Trophoblast cell (in vitro differentiated cells and primary cell): ENCODE measurements at regions not wholly inside any gene's neighbourhood (a gene's known extent, or its start where the extent isn't known, plus 50 kb on each side); places are given as distances from the start of the nearest gene placed in this dataset.

Source experiments
- DNase-seq, 2 donors: peaks; one replicate each; pipeline ENCODE4 v3.0.0-alpha.2; 2016
- H2AFZ ChIP-seq: 2 replicates; pipeline ENCODE4 v1.6.1; 2013; ENCODE audit warnings: low read length, moderate library complexity, mild to moderate bottlenecking; ENCODE audit not compliant: insufficient read depth, poor library complexity
- H2AK5ac ChIP-seq: 2 replicates; pipeline ENCODE4 v1.6.1; 2013; ENCODE audit warnings: mild to moderate bottlenecking, low read length
- H2BK120ac ChIP-seq: 2 replicates; pipeline ENCODE4 v1.6.1; 2013; ENCODE audit warnings: low read length, mild to moderate bottlenecking, moderate library complexity; ENCODE audit not compliant: insufficient read depth, poor library complexity
- H2BK12ac ChIP-seq: 2 replicates; pipeline ENCODE4 v1.6.1; 2013; ENCODE audit warnings: mild to moderate bottlenecking, low read length, moderate library complexity
- H2BK5ac ChIP-seq: 2 replicates; pipeline ENCODE4 v1.6.1; 2013; ENCODE audit warnings: low read length, low read depth, moderate library complexity, mild to moderate bottlenecking; ENCODE audit not compliant: poor library complexity
- H3K14ac ChIP-seq: 2 replicates; pipeline ENCODE4 v1.6.1; 2013; ENCODE audit warnings: mild to moderate bottlenecking, low read length
- H3K18ac ChIP-seq: 2 replicates; pipeline ENCODE4 v1.6.1; 2013; ENCODE audit warnings: mild to moderate bottlenecking, low read length
- H3K23ac ChIP-seq: 2 replicates; pipeline ENCODE4 v1.6.1; 2013; ENCODE audit warnings: low read length
- H3K27ac ChIP-seq: 2 replicates; pipeline ENCODE4 v1.5.1; 2013; ENCODE audit warnings: low read depth, mild to moderate bottlenecking, inconsistent platforms, low read length, moderate library complexity
- H3K27me3 ChIP-seq: 2 replicates; pipeline ENCODE4 v1.6.1; 2013; ENCODE audit warnings: inconsistent platforms, mild to moderate bottlenecking, low read length, moderate library complexity; ENCODE audit not compliant: insufficient read depth
- H3K36me3 ChIP-seq, 2 experiments: 1 replicate in 1 of 2; 2 replicates in 1 of 2; pipeline ENCODE4 v1.6.1; 2013; ENCODE audit warnings: low read length in 2 of 2, mild to moderate bottlenecking in 2 of 2, moderate library complexity in 1 of 2; ENCODE audit not compliant: insufficient read depth in 2 of 2, control insufficient read depth in 1 of 2
- H3K4ac ChIP-seq: 2 replicates; pipeline ENCODE4 v1.6.1; 2013; ENCODE audit warnings: low read depth, mild to moderate bottlenecking, low read length, moderate library complexity
- H3K4me1 ChIP-seq, 2 experiments: 1 replicate in 1 of 2; 2 replicates in 1 of 2; pipeline ENCODE4 v1.6.1; 2013; ENCODE audit warnings: low read length in 2 of 2, mild to moderate bottlenecking in 2 of 2, moderate library complexity in 1 of 2; ENCODE audit not compliant: insufficient read depth in 2 of 2, control insufficient read depth in 1 of 2
- H3K4me2 ChIP-seq: 2 replicates; pipeline ENCODE4 v1.6.1; 2013; ENCODE audit warnings: inconsistent platforms, mild to moderate bottlenecking, low read length, moderate library complexity
- H3K4me3 ChIP-seq: 2 replicates; pipeline ENCODE4 v1.5.1; 2013; ENCODE audit warnings: mild to moderate bottlenecking, low read depth, low read length, inconsistent platforms
- H3K79me1 ChIP-seq: one replicate; pipeline ENCODE4 v1.6.1; 2013; ENCODE audit warnings: low read length
- H3K79me2 ChIP-seq: 2 replicates; pipeline ENCODE4 v1.6.1; 2013; ENCODE audit warnings: low read length, mild to moderate bottlenecking; ENCODE audit not compliant: control insufficient read depth, insufficient read depth, poor library complexity
- H3K9ac ChIP-seq: 2 replicates; pipeline ENCODE4 v1.6.1; 2013; ENCODE audit warnings: mild to moderate bottlenecking, low read length
- H3K9me3 ChIP-seq: 2 replicates; pipeline ENCODE4 v1.6.1; 2013; ENCODE audit warnings: low read depth, mild to moderate bottlenecking, control low read depth, inconsistent platforms, low read length; ENCODE audit not compliant: insufficient read depth
- H4K12ac ChIP-seq: 2 replicates; pipeline ENCODE4 v1.6.1; 2013; ENCODE audit warnings: low read depth, mild to moderate bottlenecking, low read length, moderate library complexity
- H4K8ac ChIP-seq: 2 replicates; pipeline ENCODE4 v1.6.1; 2013; ENCODE audit warnings: low read depth, mild to moderate bottlenecking, low read length, moderate library complexity
- H4K91ac ChIP-seq: one replicate; pipeline ENCODE4 v1.6.1; 2013; ENCODE audit warnings: low read depth, mild to moderate bottlenecking, low read length, moderate library complexity
- WGBS: extraction: QIAGEN DNeasy Blood & Tissue Kit; methylation state at CpG from one replicate; pipeline ENCODE4 v1.1.7; 2013; ENCODE audit warnings: missing lambda C conversion rate; ENCODE audit not compliant: insufficient read length, insufficient coverage; ENCODE audit errors: extremely low coverage; 5-methylcytosine and 5-hydroxymethylcytosine counted together

DNA sequence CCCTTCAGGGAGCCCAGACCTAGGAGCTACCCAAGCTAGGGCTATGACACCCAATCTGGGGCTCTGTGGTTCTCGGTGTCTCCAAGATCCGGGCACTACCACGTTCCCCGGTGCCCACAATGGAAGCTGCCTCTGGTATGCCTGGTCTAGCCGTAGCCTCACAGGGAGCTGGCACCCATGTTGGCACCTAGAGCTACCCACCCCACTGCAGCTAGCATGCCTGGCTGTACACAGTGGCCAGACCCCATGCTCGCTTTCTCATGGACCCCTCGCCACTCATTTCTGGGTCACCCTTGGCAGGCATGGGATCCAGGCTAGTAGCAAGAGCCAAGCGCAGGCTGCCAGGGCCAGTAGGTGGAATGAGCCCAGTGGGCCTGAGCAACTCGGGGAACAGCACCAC is 109.0 kb downstream of the CYLC2 start:
- H4K91ac ChIP-seq: no peak overlapping the region
- H4K12ac ChIP-seq: no peak overlapping the region
- H3K79me2 ChIP-seq: no peaks in the 10 kb centered on the region
- H3K27me3 ChIP-seq: no peaks in the 10 kb centered on the region
- no peak overlapping the region for H3K4me3 ChIP-seq
- H2AK5ac ChIP-seq: no peak overlapping the region
- H3K4me2 ChIP-seq: no peak overlapping the region
- no peak overlapping the region for H2BK12ac ChIP-seq
- DNase-seq: no peak
- no peak overlapping the region for H3K27ac ChIP-seq
- no peaks in the 10 kb centered on the region for H3K79me1 ChIP-seq
- no peaks in the 10 kb centered on the region for H3K36me3 ChIP-seq
- no peak overlapping the region for H4K8ac ChIP-seq
- H3K9me3 ChIP-seq: peaks cover 3% of the 10 kb centered on the region
- no peak overlapping the region for H3K18ac ChIP-seq
- no peak overlapping the region for H2BK5ac ChIP-seq
- H2BK120ac ChIP-seq: no peak overlapping the region
- H3K9ac ChIP-seq: no peak overlapping the region
- H3K4me1 ChIP-seq: no peaks in the 10 kb centered on the region
- no CpG with 5 or more reads among the region's 9 CpGs for whole genome bisulfite sequencing
- H3K23ac ChIP-seq: no peak overlapping the region
- no peak overlapping the region for H3K14ac ChIP-seq
- no peak overlapping the region for H3K4ac ChIP-seq
- H2AFZ ChIP-seq: no peak overlapping the region

DNA sequence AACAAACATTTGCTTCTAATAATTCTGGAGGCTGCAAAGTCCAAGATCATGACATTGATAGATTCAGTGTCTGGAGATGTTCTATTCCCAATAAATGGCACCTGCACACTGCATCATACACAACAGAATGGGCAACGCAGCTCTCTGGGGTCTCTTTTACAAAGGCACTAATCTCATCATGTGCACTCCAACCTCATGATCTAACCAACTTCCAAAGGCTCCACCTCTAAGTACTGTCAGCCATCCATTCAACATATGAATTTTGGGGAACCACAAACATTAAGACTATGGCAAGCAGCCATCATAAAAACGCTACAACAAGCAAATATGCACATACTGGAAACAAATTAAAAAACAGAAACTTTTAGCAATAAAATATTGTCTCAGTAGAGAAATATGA is 121.1 kb downstream of the CYLC2 start:
- DNase-seq: no peak
- Histone ChIP-seq H2BK5ac (no peak overlapping the region), H3K9me3 (no peaks in the 10 kb centered on the region), H3K18ac (no peak overlapping the region), H4K12ac (no peak overlapping the region), H4K91ac (no peak overlapping the region), H3K14ac (no peak overlapping the region), H3K4me2 (no peak overlapping the region), H3K27ac (no peak overlapping the region), H3K4ac (no peak overlapping the region), H3K4me1 (no peaks in the 10 kb centered on the region), H3K79me1 (no peaks in the 10 kb centered on the region), H2BK12ac (no peak overlapping the region), H3K79me2 (no peaks in the 10 kb centered on the region), H3K23ac (no peak overlapping the region), H3K9ac (no peak overlapping the region), H2BK120ac (no peak overlapping the region), H3K27me3 (no peaks in the 10 kb centered on the region), H2AK5ac (no peak overlapping the region), H4K8ac (no peak overlapping the region), H2AFZ (no peak overlapping the region), H3K4me3 (no peak overlapping the region), H3K36me3 (no peaks in the 10 kb centered on the region)
- no CpG with 5 or more reads among the region's 2 CpGs for WGBS

DNA sequence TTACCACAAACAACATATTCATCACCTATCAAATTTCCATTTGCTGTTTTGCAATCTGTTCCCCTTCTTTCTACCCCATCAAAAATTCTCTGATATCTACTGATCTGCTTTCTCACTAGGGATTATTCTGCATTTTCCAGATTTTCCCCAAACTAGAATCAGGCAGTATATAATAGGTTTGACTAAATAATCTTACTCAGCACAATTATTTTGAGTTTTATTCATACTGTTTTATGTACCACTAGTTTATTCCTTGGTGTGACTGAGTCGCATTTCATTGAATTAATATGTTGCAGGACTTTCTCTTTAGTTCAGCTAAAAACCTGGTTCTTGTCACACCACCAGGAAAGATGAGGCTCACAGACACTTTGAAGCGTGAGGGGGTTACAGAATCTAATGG is 131.4 kb downstream of the CYLC2 start:
- Histone ChIP-seq H3K9me3 (no peaks in the 10 kb centered on the region), H4K91ac (no peak overlapping the region), H3K36me3 (no peaks in the 10 kb centered on the region), H2AFZ (no peak overlapping the region), H2BK120ac (no peak overlapping the region), H2AK5ac (no peak overlapping the region), H4K8ac (no peak overlapping the region), H3K4me3 (no peak overlapping the region), H3K4me2 (no peak overlapping the region), H3K79me2 (no peaks in the 10 kb centered on the region), H3K9ac (no peak overlapping the region), H4K12ac (no peak overlapping the region), H3K18ac (no peak overlapping the region), H3K14ac (no peak overlapping the region), H3K27ac (no peak overlapping the region), H3K23ac (no peak overlapping the region), H3K27me3 (no peaks in the 10 kb centered on the region), H3K4me1 (no peaks in the 10 kb centered on the region), H3K79me1 (no peaks in the 10 kb centered on the region), H3K4ac (no peak overlapping the region), H2BK12ac (no peak overlapping the region), H2BK5ac (no peak overlapping the region)
- no CpG with 5 or more reads among the region's 2 CpGs for WGBS
- no peak for DNase-seq

DNA sequence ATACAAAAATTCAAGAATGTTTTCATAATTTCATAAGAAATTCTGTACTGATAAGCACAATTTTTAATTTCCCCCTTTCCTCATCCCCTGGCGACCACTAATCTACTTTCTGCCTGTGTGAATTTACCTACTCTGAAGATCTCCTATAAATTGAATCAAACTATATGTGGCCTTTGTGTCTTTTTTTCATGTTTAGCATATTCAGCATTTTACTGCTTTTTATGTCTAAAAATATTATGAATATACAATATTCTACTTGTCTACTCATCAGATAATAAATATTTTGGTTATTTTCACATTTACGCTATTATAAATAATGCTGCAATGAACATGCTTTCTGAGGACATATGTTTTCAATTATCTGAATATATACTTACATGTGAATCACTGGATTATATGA is 144.8 kb downstream of the CYLC2 start:
- Histone ChIP-seq H3K4ac (no peak overlapping the region), H2AK5ac (no peak overlapping the region), H4K91ac (no peak overlapping the region), H3K4me3 (no peak overlapping the region), H2BK12ac (no peak overlapping the region), H3K9me3 (no peaks in the 10 kb centered on the region), H3K27ac (no peak overlapping the region), H4K8ac (no peak overlapping the region), H3K14ac (no peak overlapping the region), H3K23ac (no peak overlapping the region), H4K12ac (no peak overlapping the region), H3K4me2 (no peak overlapping the region), H3K36me3 (no peaks in the 10 kb centered on the region), H2AFZ (no peak overlapping the region), H3K79me2 (no peaks in the 10 kb centered on the region), H3K27me3 (no peaks in the 10 kb centered on the region), H2BK5ac (no peak overlapping the region), H2BK120ac (no peak overlapping the region), H3K79me1 (no peaks in the 10 kb centered on the region), H3K18ac (no peak overlapping the region), H3K4me1 (no peaks in the 10 kb centered on the region), H3K9ac (no peak overlapping the region)
- DNase-seq: no peak
- WGBS: no CpG with 5 or more reads among the region's 2 CpGs
